Left ventricle myocardium inferior (tissue), 1 donor: ENCODE measurements at regions not wholly inside any gene's neighbourhood (a gene's known extent, or its start where the extent isn't known, plus 50 kb on each side); places are given as distances from the start of the nearest gene placed in this dataset.
"Not testable (repeated sequence)": the region's sequence is repeated elsewhere in the genome, so short reads cannot be mapped to it uniquely, and the experiment has no call there.

ENCODE experiments used
- DNase-seq: peaks from one replicate; pipeline ENCODE4 v3.0.0-alpha.2; 2020
- H3K27ac ChIP-seq: fragments of 200-600 bp; replicated peaks from 2 replicates; pipeline ENCODE4 v1.8.0; 2021
- H3K27me3 ChIP-seq: fragments of 200-600 bp; 2 replicates; pipeline ENCODE4 v1.8.0; 2021; ENCODE audit warnings: low read depth
- H3K36me3 ChIP-seq: fragments of 200-600 bp; 2 replicates; pipeline ENCODE4 v1.8.0; 2021
- H3K4me1 ChIP-seq: fragments of 200-600 bp; 2 replicates; pipeline ENCODE4 v1.8.0; 2021
- H3K4me3 ChIP-seq: fragments of 200-600 bp; 2 replicates; pipeline ENCODE4 v1.8.0; 2021; ENCODE audit warnings: mild to moderate bottlenecking, moderate library complexity
- H3K9me3 ChIP-seq: fragments of 200-600 bp; replicated peaks from 2 replicates; pipeline ENCODE4 v1.8.0; 2021
- intact Hi-C: fragments of 100-400 bp; cut with micrococcal nuclease; formaldehyde crosslinking; loops from one replicate; pipeline ENCODE4 v1.11.0; 2022
- TF ChIP-seq, protein P1 (sequence below): fragments of 200-600 bp; IDR thresholded peaks from 2 replicates; pipeline ENCODE4 v1.8.0; 2021; ENCODE audit warnings: antibody characterized with exemption, mild to moderate bottlenecking, borderline replicate concordance
- donor health status: DM: no; HTN: yes; CAD: no; lungs with severe emphysema.

DNA sequence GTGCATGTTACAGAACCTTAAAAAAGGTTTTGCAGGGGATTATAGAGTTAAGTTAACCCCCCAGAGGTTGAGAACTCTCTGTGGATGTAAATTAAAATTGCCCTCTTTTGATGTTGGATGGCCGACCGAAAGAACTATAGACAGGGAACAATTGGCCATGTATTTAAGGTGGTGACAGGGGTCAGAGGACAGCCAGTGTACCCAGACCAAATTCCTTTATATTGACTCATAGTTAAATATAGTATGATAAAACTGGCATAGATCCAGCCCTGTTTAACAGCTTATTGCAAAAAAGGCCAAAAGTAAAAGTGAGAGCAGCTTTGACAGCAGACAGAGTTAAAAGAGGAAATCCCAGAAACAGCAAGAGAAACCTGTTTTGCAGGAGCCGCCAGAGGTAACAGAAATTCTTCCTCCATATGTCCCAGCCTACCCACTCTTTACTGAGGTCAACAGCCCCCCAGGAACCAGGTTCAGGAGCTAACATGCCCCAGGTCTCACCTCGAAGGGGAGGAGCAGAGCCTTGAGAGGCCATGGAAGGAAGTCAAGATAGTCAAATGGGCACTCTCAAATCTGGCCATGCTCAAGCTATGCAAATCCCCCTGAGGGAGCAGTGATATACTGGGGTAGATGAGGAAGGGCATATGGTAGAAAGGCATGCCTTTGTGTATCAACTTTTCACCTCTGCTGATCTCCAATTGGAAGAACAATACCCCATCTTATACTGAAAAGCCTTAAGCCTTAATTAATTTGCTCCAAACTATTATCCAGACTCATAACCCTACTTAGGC is 156.4 kb upstream of the COX7C start:
- no peaks in the 10 kb centered on the region for H3K27me3 ChIP-seq
- TF ChIP-seq, protein P1, sequence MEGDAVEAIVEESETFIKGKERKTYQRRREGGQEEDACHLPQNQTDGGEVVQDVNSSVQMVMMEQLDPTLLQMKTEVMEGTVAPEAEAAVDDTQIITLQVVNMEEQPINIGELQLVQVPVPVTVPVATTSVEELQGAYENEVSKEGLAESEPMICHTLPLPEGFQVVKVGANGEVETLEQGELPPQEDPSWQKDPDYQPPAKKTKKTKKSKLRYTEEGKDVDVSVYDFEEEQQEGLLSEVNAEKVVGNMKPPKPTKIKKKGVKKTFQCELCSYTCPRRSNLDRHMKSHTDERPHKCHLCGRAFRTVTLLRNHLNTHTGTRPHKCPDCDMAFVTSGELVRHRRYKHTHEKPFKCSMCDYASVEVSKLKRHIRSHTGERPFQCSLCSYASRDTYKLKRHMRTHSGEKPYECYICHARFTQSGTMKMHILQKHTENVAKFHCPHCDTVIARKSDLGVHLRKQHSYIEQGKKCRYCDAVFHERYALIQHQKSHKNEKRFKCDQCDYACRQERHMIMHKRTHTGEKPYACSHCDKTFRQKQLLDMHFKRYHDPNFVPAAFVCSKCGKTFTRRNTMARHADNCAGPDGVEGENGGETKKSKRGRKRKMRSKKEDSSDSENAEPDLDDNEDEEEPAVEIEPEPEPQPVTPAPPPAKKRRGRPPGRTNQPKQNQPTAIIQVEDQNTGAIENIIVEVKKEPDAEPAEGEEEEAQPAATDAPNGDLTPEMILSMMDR: no peak
- intact Hi-C loops: no loop called here
- DNase-seq: no peak
- H3K4me3 ChIP-seq: no peak overlapping the region
- H3K36me3 ChIP-seq: no peaks in the 10 kb centered on the region
- no peak overlapping the region for H3K27ac ChIP-seq
- H3K9me3 ChIP-seq: peaks cover 43% of the 10 kb centered on the region
- peaks cover 3% of the 10 kb centered on the region for H3K4me1 ChIP-seq

DNA sequence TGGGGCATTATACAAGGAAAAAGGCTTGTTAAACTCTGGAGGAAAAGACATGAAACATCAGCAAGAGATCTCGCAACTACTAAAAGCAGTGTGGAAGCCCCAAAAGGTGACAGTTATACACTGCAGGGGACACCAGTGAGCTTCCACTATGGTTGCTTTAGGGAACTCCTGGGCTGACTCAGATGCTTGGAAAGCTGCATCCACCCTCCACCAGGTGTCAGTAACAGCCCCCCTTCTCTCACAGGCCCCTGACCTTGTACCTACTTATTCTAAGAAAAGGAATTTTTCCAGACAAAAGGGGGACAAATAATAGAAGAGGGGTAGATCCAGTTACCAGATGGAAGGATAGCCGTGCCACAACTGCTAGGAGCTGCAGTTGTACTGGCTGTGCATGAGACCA is 154.4 kb upstream of the COX7C start:
- no peak for DNase-seq
- Histone ChIP-seq H3K4me3 (no peak overlapping the region), H3K4me1 (peaks cover 3% of the 10 kb centered on the region), H3K27me3 (no peaks in the 10 kb centered on the region), H3K9me3 (peaks cover 42% of the 10 kb centered on the region), H3K36me3 (no peaks in the 10 kb centered on the region), H3K27ac (no peak overlapping the region)
- TF ChIP-seq, protein P1: no peak
- intact Hi-C loops: no loop called here

DNA sequence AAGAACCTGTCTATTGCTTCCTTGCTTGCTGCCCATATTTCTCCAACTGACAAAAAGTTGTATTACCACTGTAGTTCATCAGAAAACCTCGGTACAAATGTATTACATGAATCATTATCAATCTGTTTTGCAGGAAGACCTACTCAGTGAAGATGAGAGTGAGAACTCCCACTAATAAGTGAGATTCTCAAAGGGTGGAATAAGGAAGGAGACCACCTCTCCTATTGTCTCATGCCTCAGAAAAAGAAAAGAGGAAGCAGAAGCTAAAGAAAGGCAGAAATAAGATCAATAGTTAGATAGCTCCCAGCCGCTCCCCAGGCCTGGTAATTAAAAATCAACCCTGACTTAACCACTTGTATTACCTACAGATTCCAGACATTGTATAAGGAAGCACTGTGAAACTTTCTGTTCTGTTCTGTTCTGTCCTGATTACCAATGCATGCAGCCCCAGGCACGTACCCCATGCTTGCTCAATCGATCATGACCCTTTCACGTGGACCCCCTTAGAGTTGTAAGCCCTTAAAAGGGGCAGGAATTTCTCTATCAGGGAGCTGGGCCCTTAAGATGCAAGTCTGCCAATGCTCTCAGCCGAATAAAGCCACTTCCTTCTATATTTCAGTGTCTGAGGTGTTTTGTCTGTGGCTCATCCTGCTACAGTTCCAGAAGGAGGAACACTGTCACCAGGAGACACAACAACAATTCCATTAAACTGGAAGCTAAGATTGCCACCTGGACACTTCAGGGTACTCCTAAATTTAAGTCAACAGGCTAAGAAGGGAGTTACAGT is 152.5 kb upstream of the COX7C start:
- TF ChIP-seq, protein P1: no peak
- Histone ChIP-seq H3K27me3 (no peaks in the 10 kb centered on the region), H3K27ac (no peak overlapping the region), H3K9me3 (peaks cover 42% of the 10 kb centered on the region), H3K36me3 (no peaks in the 10 kb centered on the region), H3K4me1 (peaks cover 3% of the 10 kb centered on the region), H3K4me3 (no peak overlapping the region)
- intact Hi-C loops: no loop called here
- no peak for DNase-seq

DNA sequence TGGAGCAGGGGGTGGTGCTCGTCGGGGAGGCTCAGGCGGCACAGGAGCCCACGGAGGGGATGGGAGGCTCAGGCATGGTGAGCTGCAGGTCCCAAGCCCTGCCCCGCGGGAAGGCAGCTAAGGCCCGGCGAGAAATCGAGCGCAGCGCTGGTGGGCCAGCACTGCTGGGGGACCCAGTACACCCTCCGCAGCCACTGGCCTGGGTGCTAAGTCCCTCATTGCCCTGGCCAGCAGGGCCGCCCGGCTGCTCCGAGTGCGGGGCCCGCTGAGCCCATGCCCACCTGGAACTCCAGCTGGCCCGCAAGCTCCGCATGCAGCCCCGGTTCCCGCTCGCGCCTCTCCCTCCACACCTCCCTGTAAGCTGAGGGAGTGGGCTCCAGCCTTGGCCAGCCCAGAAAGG is 151.0 kb upstream of the COX7C start:
- H3K27me3 ChIP-seq, H3K4me1 ChIP-seq, intact Hi-C loops, H3K4me3 ChIP-seq, H3K36me3 ChIP-seq, DNase-seq, H3K27ac ChIP-seq: not testable (repeated sequence)
- H3K9me3 ChIP-seq: peaks cover 42% of the 10 kb centered on the region

DNA sequence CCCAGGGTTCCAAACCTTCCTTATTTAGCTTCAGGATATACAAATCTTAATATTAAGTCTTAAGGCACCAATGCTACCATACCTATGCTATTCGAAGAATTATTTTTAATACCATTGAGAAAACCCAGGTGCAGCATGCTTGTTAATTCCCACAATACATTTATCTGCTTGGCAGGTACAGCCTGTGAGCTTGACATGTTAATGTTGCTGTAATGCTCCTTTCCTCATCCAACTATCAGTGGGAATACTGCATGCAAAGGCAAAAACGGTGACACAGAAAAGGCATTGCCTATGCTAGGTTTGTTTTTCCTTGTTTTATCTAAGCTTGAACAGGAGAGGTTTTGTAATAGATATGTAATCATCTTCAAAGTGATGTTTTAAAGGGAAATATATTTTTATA is 135.7 kb upstream of the COX7C start:
- Histone ChIP-seq H3K4me1 (no peaks in the 10 kb centered on the region), H3K9me3 (peaks cover 6% of the 10 kb centered on the region), H3K27me3 (no peaks in the 10 kb centered on the region), H3K4me3 (no peak overlapping the region), H3K36me3 (no peaks in the 10 kb centered on the region), H3K27ac (no peak overlapping the region)
- TF ChIP-seq, protein P1: no peak
- no peak for DNase-seq
- intact Hi-C loops: no loop called here

DNA sequence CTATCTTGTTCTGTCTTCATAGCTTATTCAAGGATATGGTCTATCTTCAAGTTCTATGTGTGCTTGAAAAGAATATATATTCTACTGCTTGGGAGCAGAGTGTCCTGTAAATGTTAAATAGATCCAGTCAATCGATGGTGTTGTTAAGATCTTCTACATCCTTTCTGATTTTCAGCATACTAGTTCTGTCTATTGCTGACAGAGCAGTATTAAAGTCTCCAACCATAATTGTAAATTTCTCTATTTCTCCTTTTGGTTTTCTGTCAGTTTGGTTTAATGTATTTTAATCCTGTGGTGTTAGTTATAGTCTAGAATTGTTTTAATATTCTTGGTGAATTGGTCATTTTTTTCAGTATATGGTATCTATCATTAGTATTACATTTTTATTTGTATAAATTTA is 124.0 kb upstream of the COX7C start:
- no peaks in the 10 kb centered on the region for H3K4me1 ChIP-seq
- H3K36me3 ChIP-seq: no peaks in the 10 kb centered on the region
- no peak for DNase-seq
- TF ChIP-seq, protein P1: no peak
- H3K4me3 ChIP-seq: no peak overlapping the region
- no peak overlapping the region for H3K27ac ChIP-seq
- intact Hi-C loops: no loop called here
- H3K9me3 ChIP-seq: no peaks in the 10 kb centered on the region
- no peaks in the 10 kb centered on the region for H3K27me3 ChIP-seq
